ENCODE measurements at regions not wholly inside any gene's neighbourhood (a gene's known extent, or its start where the extent isn't known, plus 50 kb on each side); places are given as distances from the start of the nearest gene placed in this dataset.

DNA sequence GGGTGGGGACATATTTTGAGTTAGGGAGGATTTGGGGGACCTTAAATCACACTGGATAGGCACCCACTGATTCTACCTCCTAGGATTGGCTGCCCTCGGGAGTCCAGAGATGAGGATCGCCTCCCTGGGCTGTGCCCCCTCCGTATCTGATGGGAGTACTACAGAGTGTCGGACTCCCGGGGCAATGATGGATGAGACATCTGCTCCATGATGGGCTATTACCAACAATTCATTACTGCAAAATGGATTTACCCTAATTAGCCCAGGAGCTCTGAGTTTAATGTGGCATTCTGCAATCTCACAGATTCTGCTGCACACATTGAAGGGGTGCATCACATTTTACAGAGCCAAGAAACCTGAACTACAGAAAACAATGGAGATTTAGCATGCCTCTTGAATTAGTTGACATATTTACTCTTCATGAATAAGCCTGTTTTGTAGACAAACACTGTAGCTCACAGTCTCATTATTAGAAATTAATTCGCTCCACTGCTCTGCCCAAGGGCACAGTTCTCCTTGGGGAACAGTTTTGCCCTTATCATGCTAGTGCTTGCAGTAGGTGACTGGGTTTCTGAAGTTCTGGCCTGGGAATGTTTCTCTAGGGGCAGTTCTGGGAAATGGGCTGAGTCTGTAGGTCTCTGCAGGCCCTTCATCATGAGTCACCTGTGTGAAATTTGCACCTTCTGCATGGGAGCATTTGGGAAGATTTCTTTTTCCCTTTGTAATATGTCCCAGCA is 217.1 kb upstream of the PLET1 start:
- TF ChIP-seq ZNF678 (CRISPR knock-in tag; IDR thresholded peaks at IDR 0.05) = no peak
- no peak for TF ChIP-seq ZNF569 (CRISPR knock-in tag; IDR thresholded peaks at IDR 0.05; ENCODE audit: borderline replicate concordance)

All from HepG2 (cell line).